Stimulated activated CD4-positive, alpha-beta T cell treated with anti-CD3 and anti-CD28 coated beads, TNF-alpha, amount 100 ng/mL, for 4 hours (primary cell): ENCODE measurements at regions not wholly inside any gene's neighbourhood (a gene's known extent, or its start where the extent isn't known, plus 50 kb on each side); places are given as distances from the start of the nearest gene placed in this dataset.

Experiments
- DNase-seq, 3 experiments: peaks; one replicate each; pipeline ENCODE4 v3.0.0-alpha.2; 2020; ENCODE audit warnings: low read depth in 3 of 3

- no peak for DNase-seq
These were observed 296.8 kb downstream of the EFNB2 start for GRCh38 chr13:106238690-106239089.

GRCh38 chr13:106234636-106235035, 300.8 kb downstream of the EFNB2 start:
- no peak for DNase-seq

- no peak for DNase-seq
These were observed 302.2 kb downstream of the EFNB2 start for GRCh38 chr13:106233134-106233735.

- no peak for DNase-seq
These were observed 302.8 kb downstream of the EFNB2 start for GRCh38 chr13:106232681-106233080.

GRCh38 chr13:106230450-106230849, 305.0 kb downstream of the EFNB2 start:
- DNase-seq: no peak

DNA sequence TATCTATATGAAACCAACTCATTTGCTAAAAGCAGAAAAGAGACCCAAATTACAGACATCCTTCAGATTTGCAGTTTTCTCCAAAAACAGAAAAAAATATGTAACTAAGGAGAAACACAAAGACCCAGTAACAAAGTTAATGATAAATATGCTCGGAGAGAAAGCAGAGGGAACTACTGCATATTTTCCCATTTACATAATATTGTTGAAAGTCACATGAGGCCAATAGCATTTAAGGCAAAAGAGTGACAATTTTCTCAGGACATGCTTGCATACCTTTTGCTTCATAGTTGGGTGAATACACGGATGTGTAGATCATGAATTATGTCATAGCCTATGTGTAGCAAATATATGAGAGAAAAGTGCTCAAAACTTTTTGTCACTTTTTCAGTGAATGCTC, 310.3 kb downstream of the EFNB2 start:
- DNase-seq: no peak

DNA sequence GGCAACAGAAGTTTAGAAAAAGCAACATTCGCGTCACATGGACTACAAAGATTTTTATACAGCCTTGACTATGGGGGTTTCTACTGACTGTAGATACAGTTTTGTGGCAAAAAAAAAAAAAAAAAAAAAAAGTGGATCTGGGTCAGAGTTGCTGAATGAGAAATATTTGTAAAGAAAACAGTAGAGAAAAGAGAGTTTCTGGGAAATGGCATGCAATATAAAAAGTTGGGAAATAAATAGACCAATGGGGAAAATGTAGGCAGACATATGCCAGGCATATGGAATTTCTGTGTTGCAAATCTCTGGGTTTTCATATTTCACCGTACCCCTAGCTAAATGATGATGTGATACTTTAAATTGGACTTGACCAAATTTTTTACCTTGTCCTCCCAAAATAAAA, 315.3 kb downstream of the EFNB2 start:
- no peak for DNase-seq

DNA sequence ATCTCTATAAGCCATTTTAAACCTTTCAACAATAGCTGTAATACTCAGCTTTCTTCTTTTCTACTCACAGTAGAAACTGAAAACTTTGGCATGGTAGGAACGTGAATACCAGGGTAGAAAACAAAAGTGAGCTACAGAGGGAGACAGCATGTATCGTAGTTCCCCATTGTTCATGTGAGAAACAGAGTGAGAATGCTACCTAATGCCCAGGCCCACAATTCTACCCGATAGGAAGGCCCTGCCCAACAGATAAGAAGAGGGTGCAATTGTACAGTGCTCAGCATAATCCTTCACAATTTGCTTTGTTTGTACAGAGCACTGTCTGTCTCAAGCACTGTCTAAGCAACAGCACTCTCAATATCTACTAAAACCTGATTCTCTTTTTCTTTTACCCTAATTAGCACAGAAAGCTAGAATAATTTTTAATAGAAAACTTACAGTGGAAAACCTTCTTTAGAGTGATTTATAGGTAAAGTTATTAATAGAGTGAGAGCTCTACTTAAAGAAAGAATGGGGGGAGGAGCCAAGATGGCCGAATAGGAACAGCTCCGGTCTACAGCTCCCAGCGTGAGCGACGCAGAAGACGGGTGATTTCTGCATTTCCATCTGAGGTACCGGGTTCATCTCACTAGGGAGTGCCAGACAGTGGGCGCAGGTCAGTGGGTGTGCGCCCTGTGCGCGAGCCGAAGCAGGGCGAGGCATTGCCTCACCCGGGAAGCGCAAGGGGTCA, 322.3 kb downstream of the EFNB2 start:
- DNase-seq: no peak

DNA sequence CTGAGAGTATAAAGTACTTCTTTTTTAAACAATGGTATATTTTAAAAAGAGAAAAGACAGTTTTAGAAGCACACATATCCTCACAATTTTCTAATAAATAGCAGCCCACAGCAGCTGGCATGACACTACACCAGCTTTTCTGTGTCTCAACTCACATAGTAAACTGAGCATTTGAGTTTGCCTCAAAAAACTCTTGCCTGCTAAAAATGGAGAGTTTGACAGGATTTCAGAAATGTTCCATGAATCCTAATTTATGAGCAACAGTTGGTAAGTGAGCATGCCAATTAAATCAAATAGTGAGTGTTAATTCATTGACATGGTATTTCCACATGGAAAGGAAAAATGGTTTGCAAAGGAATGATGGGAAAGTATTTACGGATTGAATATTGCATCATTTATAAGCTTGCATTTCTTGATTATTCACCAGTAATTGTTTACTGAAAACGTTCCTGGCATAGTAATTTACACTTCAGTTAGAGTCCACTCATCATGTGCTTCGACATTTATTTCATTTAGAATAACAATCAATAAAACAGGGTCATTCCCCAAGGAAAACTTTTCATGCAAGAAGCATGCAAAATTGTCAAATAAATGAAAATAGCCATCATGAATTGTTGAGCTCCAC, 323.0 kb downstream of the EFNB2 start:
- DNase-seq: no peak

DNA sequence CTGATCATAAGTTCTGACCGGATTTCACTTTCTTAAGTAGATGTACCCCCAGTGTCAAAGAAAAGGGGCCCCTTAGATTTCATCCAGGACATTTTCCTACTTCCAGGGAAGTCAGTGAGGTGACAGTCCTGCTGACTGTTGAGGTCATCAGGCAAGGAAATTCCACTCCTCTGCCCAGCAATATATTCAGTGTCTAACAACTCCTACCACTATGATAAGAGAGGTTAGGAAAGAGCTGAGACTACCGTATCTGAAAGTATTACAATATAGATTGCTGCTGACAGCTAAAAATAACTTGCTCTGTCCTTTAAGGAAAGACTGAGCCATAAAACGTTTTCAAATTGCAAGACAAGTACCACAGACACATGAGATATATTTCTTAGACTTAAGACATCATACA, 325.1 kb downstream of the EFNB2 start:
- no peak for DNase-seq

DNA sequence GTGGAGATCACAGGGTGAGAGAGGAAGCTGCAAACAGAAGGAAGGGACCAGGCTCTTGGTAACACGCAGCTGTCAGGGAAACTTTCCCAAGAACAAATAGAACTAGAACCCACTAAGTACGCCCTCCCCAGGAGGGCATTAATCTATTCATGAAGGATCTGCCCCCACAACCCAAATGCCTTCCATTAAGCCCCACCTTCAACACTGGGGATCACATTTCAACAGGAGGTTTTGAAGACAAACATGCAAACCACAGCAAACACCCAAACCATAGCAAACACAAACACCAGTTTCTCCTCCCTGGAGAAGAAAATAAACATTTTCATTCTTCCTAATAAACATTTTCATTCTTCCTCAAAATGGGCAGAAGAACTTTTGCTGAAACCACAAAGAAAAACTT, 329.6 kb downstream of the EFNB2 start:
- no peak for DNase-seq

GRCh38 chr13:106197496-106197895, 338.0 kb downstream of the EFNB2 start:
- DNase-seq: no peak

DNA sequence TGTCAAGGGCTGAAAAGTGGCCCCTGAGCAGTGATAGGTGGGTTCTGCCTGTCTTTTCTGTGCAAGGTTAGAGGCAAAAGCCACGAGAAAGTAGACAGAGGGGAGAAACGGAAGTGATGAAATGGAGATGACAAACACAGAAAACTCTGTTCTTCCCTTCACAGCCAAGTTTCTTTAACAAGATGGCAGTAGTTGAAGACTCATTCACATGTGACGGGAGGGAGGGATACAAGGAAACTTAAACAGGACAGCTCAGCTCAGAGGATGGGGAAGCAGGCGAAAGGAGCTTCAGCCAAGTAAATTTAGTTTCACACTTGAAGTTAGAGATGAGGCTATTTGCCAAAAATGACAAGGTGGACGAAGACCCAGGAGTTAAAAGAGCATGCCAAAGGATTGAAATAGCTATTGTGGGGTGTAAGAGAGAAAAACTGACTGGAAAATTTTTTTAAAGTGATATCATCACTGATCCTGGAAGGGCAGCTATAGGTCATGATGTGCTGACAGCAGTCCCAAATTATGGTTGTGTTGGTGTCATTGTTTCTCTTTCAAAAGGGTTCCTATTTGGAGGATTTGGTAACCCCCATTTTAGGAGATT, 347.9 kb downstream of the EFNB2 start:
- DNase-seq: no peak

- no peak for DNase-seq
These were observed 348.4 kb downstream of the EFNB2 start for GRCh38 chr13:106187101-106187500.

- DNase-seq: no peak
These were observed 349.0 kb downstream of the EFNB2 start for GRCh38 chr13:106186366-106187030.

- DNase-seq: no peak
These were observed 350.7 kb downstream of the EFNB2 start for GRCh38 chr13:106184790-106185189.

DNA sequence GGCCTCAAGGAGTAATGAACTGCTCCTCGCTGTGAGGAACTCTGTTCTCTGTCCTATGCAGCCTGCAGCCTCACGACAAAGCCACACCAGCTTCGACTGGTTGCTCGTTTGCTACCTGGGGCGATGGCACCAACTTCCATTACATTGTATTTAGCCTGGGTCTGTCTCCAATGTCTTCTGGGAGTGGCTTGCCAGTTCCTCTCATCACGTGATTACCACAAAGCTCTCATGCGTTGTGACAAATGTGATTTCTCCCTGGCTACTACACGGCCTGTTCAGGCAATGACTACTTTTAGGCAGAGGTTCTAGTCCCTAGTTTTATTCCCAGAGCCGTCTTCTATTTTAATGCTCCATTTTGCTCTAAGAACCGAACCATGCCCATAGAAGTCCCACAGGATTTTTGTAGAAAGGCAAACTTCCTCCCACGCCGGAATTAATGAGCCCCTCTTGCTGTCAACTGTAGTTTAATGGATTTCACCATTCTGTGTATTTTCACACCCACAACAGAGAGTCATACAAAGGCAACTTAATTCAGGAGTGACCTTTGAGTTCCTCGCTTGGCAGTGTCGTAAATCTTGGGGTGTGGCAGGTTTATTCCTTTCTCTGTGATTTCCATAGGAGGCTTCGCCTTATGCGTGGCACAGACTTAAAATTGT, 351.9 kb downstream of the EFNB2 start:
- DNase-seq: no peak

- DNase-seq: no peak
These were observed 353.1 kb downstream of the EFNB2 start for GRCh38 chr13:106182404-106182803.

- no peak for DNase-seq
These were observed 356.6 kb downstream of the EFNB2 start for GRCh38 chr13:106178816-106179215.

DNA sequence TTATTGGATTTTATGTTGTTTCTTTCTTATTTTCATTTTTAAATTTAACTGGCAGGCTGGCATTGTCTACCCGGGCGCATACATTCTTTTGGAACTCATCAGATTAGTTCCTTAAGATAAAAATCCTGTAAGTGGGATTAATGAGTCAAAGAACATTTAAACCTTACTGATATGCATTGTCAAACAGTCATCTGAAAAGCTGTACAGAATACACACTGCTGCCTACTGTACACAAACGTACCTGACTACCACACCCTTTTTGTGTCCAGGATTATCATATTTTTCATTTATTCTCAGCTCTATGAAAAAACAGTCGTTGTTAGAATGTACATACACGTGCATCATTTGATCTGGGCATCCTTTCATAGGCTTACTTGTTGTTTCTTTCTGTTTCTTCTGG, 358.3 kb downstream of the EFNB2 start:
- no peak for DNase-seq

DNA sequence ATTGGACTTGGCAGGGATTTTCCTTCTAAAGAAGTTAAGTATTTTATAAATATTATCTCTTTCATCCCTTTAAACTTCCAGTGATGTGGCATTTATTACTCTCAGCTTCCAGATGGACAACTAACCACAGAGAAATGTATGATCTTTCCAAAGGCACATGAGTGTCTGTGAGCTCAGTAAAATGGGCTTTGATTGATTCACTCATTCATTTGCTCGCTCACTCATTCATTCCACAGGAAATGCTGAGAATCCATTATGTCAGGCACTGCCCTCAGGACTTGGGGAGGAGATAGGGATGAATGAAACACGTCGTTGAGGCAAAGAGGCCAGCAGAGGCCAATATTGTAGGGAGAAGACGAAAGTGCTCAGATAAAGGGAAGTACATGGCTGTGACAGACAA, 359.3 kb downstream of the EFNB2 start:
- DNase-seq: no peak
